HEK293 (cell line): ENCODE measurements at regions not wholly inside any gene's neighbourhood (a gene's known extent, or its start where the extent isn't known, plus 50 kb on each side); places are given as distances from the start of the nearest gene placed in this dataset.
A peak's percentile ranks its signal among the peaks of the same experiment; 100 is the strongest.

Source experiments
- CTCF ChIA-PET: fragments of 350-600 bp; formaldehyde crosslinking; extraction: SDS; loops from one replicate; lab custom pipeline; 2021; ENCODE audit warnings: antibody characterized with exemption; lab: Yijun Ruan, JAX
- POLR2A ChIA-PET: fragments of 300-600 bp; formaldehyde crosslinking; extraction: SDS; loops from one replicate; lab custom pipeline; 2020; ENCODE audit warnings: antibody characterized with exemption, inconsistent platforms; lab: Yijun Ruan, JAX
- H3K27ac ChIP-seq: fragments of 200-500 bp; sonication (Bioruptor generic); 2 replicates; pipeline ENCODE4 v1.5.1; 2014; ENCODE audit warnings: low read depth, low read length, control low read depth, inconsistent platforms; ENCODE audit errors: extremely low read depth
- H3K36me3 ChIP-seq, 2 experiments: fragments of 200-500 bp in 1 of 2; sonication (Bioruptor generic) in 1 of 2; 1 replicate in 1 of 2; 2 replicates in 1 of 2; pipeline ENCODE4 v1.5.1; 2014 to 2017; ENCODE audit warnings: inconsistent platforms in 2 of 2, low read length in 2 of 2; ENCODE audit not compliant: control insufficient read depth in 2 of 2, insufficient read depth in 1 of 2
- H3K4me1 ChIP-seq: fragments of 200-500 bp; sonication (Bioruptor generic); 2 replicates; pipeline ENCODE4 v1.5.1; 2014; ENCODE audit warnings: mild to moderate bottlenecking, low read length, inconsistent platforms; ENCODE audit not compliant: control insufficient read depth, insufficient read depth
- H3K4me3 ChIP-seq: 2 replicates; pipeline ENCODE4 v1.5.1; 2011; ENCODE audit warnings: low read depth, mild to moderate bottlenecking, control low read depth, low read length, moderate library complexity
- H3K9me3 ChIP-seq: fragments of 200-500 bp; sonication (Bioruptor generic); 2 replicates; pipeline ENCODE4 v1.5.1; 2014; ENCODE audit warnings: low read depth, low read length, inconsistent platforms; ENCODE audit not compliant: control insufficient read depth, insufficient read depth
- BCL11A ChIP-seq: fragments of 450-650 bp; formaldehyde crosslinking; IDR thresholded peaks from 2 replicates; pipeline ENCODE4 v1.5.1; 2016; ENCODE audit warnings: low read depth, missing biosample characterization, missing genetic modification characterization
- BCL6B ChIP-seq: fragments of 450-650 bp; formaldehyde crosslinking; IDR thresholded peaks from 2 replicates; pipeline ENCODE4 v1.5.1; 2017; ENCODE audit warnings: missing biosample characterization, missing genetic modification characterization
- GLIS1 ChIP-seq: fragments of 450-650 bp; formaldehyde crosslinking; IDR thresholded peaks from 2 replicates; pipeline ENCODE4 v1.5.1; 2016; ENCODE audit warnings: missing biosample characterization, missing genetic modification characterization
- KLF10 ChIP-seq: fragments of 450-650 bp; IDR thresholded peaks from 2 replicates; pipeline ENCODE4 v1.5.1; 2018; ENCODE audit warnings: missing biosample characterization, mild to moderate bottlenecking, missing genetic modification characterization
- KLF17 ChIP-seq: fragments of 450-650 bp; formaldehyde crosslinking; IDR thresholded peaks from 2 replicates; pipeline ENCODE4 v1.5.1; 2016; ENCODE audit warnings: missing biosample characterization, missing genetic modification characterization
- SCRT1 ChIP-seq: fragments of 450-650 bp; formaldehyde crosslinking; IDR thresholded peaks from 2 replicates; pipeline ENCODE4 v1.5.1; 2016; ENCODE audit warnings: missing biosample characterization, missing genetic modification characterization, borderline replicate concordance
- SCRT2 ChIP-seq: fragments of 450-650 bp; formaldehyde crosslinking; IDR thresholded peaks from 2 replicates; pipeline ENCODE4 v1.5.1; 2016; ENCODE audit warnings: missing biosample characterization, missing genetic modification characterization
- SP2 ChIP-seq: fragments of 450-650 bp; formaldehyde crosslinking; IDR thresholded peaks from 2 replicates; pipeline ENCODE4 v1.5.1; 2016; ENCODE audit warnings: missing biosample characterization, missing genetic modification characterization
- TCF7L2 ChIP-seq: IDR thresholded peaks from 2 replicates; pipeline ENCODE4 v1.6.1; 2011; ENCODE audit warnings: low read depth, mild to moderate bottlenecking, inconsistent platforms, low read length, moderate library complexity, borderline replicate concordance
- WT1 ChIP-seq: fragments of 450-650 bp; formaldehyde crosslinking; IDR thresholded peaks from 2 replicates; pipeline ENCODE4 v1.5.1; 2016; ENCODE audit warnings: missing biosample characterization, missing genetic modification characterization
- YY1 ChIP-seq: fragments of 450-650 bp; formaldehyde crosslinking; IDR thresholded peaks from 2 replicates; pipeline ENCODE4 v1.5.1; 2018; ENCODE audit warnings: missing biosample characterization, missing genetic modification characterization
- YY2 ChIP-seq: fragments of 450-650 bp; formaldehyde crosslinking; IDR thresholded peaks from 2 replicates; pipeline ENCODE4 v1.5.1; 2016; ENCODE audit warnings: missing biosample characterization, missing genetic modification characterization
- ZBTB1 ChIP-seq: fragments of 450-650 bp; formaldehyde crosslinking; IDR thresholded peaks from 2 replicates; pipeline ENCODE4 v1.5.1; 2016; ENCODE audit warnings: missing biosample characterization, missing genetic modification characterization
- ZNF2 ChIP-seq: fragments of 450-650 bp; formaldehyde crosslinking; IDR thresholded peaks from 2 replicates; pipeline ENCODE4 v1.5.1; 2016; ENCODE audit warnings: missing biosample characterization, missing genetic modification characterization
- ZNF221 ChIP-seq: fragments of 450-650 bp; formaldehyde crosslinking; IDR thresholded peaks from 2 replicates; pipeline ENCODE4 v1.5.1; 2017; ENCODE audit warnings: missing biosample characterization, missing genetic modification characterization, borderline replicate concordance
- ZNF26 ChIP-seq: fragments of 450-650 bp; formaldehyde crosslinking; IDR thresholded peaks from 2 replicates; pipeline ENCODE4 v1.5.1; 2016; ENCODE audit warnings: missing biosample characterization, missing genetic modification characterization
- ZNF280D ChIP-seq: fragments of 450-650 bp; formaldehyde crosslinking; IDR thresholded peaks from 2 replicates; pipeline ENCODE4 v1.5.1; 2016; ENCODE audit warnings: missing biosample characterization, missing genetic modification characterization
- ZNF426 ChIP-seq: fragments of 450-650 bp; formaldehyde crosslinking; IDR thresholded peaks from 2 replicates; pipeline ENCODE4 v1.5.1; 2017; ENCODE audit warnings: missing biosample characterization, missing genetic modification characterization, mild to moderate bottlenecking, inconsistent platforms, moderate library complexity
- ZNF501 ChIP-seq: fragments of 450-650 bp; formaldehyde crosslinking; IDR thresholded peaks from 2 replicates; pipeline ENCODE4 v1.5.1; 2016; ENCODE audit warnings: missing biosample characterization, missing genetic modification characterization
- ZNF529 ChIP-seq: fragments of 450-650 bp; formaldehyde crosslinking; IDR thresholded peaks from 2 replicates; pipeline ENCODE4 v1.5.1; 2017; ENCODE audit warnings: missing genetic modification characterization, missing biosample characterization; ENCODE audit not compliant: insufficient replicate concordance
- ZNF571 ChIP-seq: fragments of 450-650 bp; formaldehyde crosslinking; IDR thresholded peaks from 2 replicates; pipeline ENCODE4 v1.5.0; 2017; ENCODE audit warnings: missing biosample characterization, missing genetic modification characterization
- ZNF623 ChIP-seq: fragments of 450-650 bp; formaldehyde crosslinking; IDR thresholded peaks from 2 replicates; pipeline ENCODE4 v1.5.1; 2016; ENCODE audit warnings: missing biosample characterization, missing genetic modification characterization
- ZNF654 ChIP-seq: fragments of 450-650 bp; formaldehyde crosslinking; IDR thresholded peaks from 2 replicates; pipeline ENCODE4 v1.5.1; 2016; ENCODE audit warnings: low read depth, missing biosample characterization, missing genetic modification characterization
- ZNF747 ChIP-seq: fragments of 450-650 bp; formaldehyde crosslinking; IDR thresholded peaks from 2 replicates; pipeline ENCODE4 v1.5.1; 2016; ENCODE audit warnings: missing biosample characterization, missing genetic modification characterization
- ZNF830 ChIP-seq: fragments of 450-650 bp; IDR thresholded peaks from 2 replicates; pipeline ENCODE4 v1.5.0; 2018; ENCODE audit warnings: missing biosample characterization, missing genetic modification characterization, low read depth, mild to moderate bottlenecking, moderate library complexity
- ZNF837 ChIP-seq: fragments of 450-650 bp; formaldehyde crosslinking; IDR thresholded peaks from 2 replicates; pipeline ENCODE4 v1.5.1; 2016; ENCODE audit warnings: missing biosample characterization, missing genetic modification characterization
- ZSCAN16 ChIP-seq: fragments of 450-650 bp; formaldehyde crosslinking; IDR thresholded peaks from 2 replicates; pipeline ENCODE4 v1.5.1; 2016; ENCODE audit warnings: missing biosample characterization, missing genetic modification characterization
- ZSCAN23 ChIP-seq: fragments of 450-650 bp; formaldehyde crosslinking; IDR thresholded peaks from 2 replicates; pipeline ENCODE4 v1.5.1; 2016; ENCODE audit warnings: missing biosample characterization, missing genetic modification characterization

- Histone ChIP-seq H3K27ac (no peak overlapping the region), H3K36me3 (no peaks in the 10 kb centered on the region), H3K4me3 (no peak overlapping the region), H3K9me3 (no peaks in the 10 kb centered on the region), H3K4me1 (no peaks in the 10 kb centered on the region)
- CTCF ChIA-PET = no interaction called here
- no peak for TF ChIP-seq ZBTB1 (tag by site-specific recombination)
- TF ChIP-seq ZNF529 (tag by site-specific recombination) = no peak
- no peak for TF ChIP-seq YY2 (tag by site-specific recombination)
- TF ChIP-seq ZNF571 (tag by site-specific recombination) = no peak
- no peak for TF ChIP-seq ZNF221
- no peak for TF ChIP-seq YY1 (tag by site-specific recombination)
- TF ChIP-seq TCF7L2 = no peak
- no peak for TF ChIP-seq ZNF654 (tag by site-specific recombination)
- TF ChIP-seq ZNF830 (tag by site-specific recombination) = no peak
- no peak for TF ChIP-seq KLF17 (tag by site-specific recombination)
- TF ChIP-seq ZNF623 = no peak
- 0 out of 2 replicates have a peak, but pooled peaks have one; percentile 16 for TF ChIP-seq WT1 (tag by site-specific recombination)
- no peak for TF ChIP-seq BCL6B (tag by site-specific recombination)
- no peak for TF ChIP-seq KLF10 (tag by site-specific recombination)
- TF ChIP-seq GLIS1 (tag by site-specific recombination) = 0 out of 2 replicates have a peak, but pooled peaks have one; percentile 11
- POLR2A ChIA-PET = no interaction called here
These were observed 84.2 kb upstream of the GALNT18 start for GRCh38 chr11:11706028-11706427.

GRCh38 chr11:11703885-11704284 lies 82.1 kb upstream of the GALNT18 start:
- Histone ChIP-seq H3K27ac (no peak overlapping the region), H3K36me3 (no peaks in the 10 kb centered on the region), H3K9me3 (no peaks in the 10 kb centered on the region), H3K4me3 (no peak overlapping the region), H3K4me1 (no peaks in the 10 kb centered on the region)
- ChIA-PET CTCF (interaction anchor here (0.5 kb wide), 1 partner anchor 1020 kb away, joined by 3 read pairs; no protein-coding TSS in a partner anchor), POLR2A (no interaction called here)
- TF ChIP-seq SCRT1 (tag by site-specific recombination) (peak; percentile 70; the same call in 1 of the 2 replicates), SP2 (no peak), ZNF426 (tag by site-specific recombination) (no peak), SCRT2 (tag by site-specific recombination) (peak; percentile 85), ZSCAN16 (tag by site-specific recombination) (no peak)

- Histone ChIP-seq H3K36me3 (no peaks in the 10 kb centered on the region), H3K9me3 (no peaks in the 10 kb centered on the region), H3K4me1 (no peaks in the 10 kb centered on the region), H3K4me3 (no peak overlapping the region), H3K27ac (no peak overlapping the region)
- POLR2A ChIA-PET = no interaction called here
- CTCF ChIA-PET = no interaction called here
- TF ChIP-seq ZNF2 (no peak), ZSCAN23 (no peak), ZNF280D (tag by site-specific recombination) (no peak), BCL11A (tag by site-specific recombination) (no peak), KLF10 (tag by site-specific recombination) (no peak), ZNF747 (tag by site-specific recombination) (no peak), ZNF501 (tag by site-specific recombination) (no peak), ZNF26 (tag by site-specific recombination) (no peak), ZNF837 (no peak)
These were observed 79.3 kb upstream of the GALNT18 start for GRCh38 chr11:11701070-11701469.
